ENCODE measurements at regions not wholly inside any gene's neighbourhood (a gene's known extent, or its start where the extent isn't known, plus 50 kb on each side); places are given as distances from the start of the nearest gene placed in this dataset.

GRCh38 chr11:45565446-45565988 lies 99.9 kb downstream of the CHST1 start:
- CTCF ChIA-PET = no interaction called here
- no TSS peak for BruUV-seq (replicated peaks)
- H3K4me1 Mint-ChIP-seq (ENCODE audit: low read depth, unreplicated experiment) = no peaks in the 10 kb centered on the region
- H3K27ac Mint-ChIP-seq (ENCODE audit: unreplicated experiment) = no peak overlapping the region
- H3K36me3 ChIP-seq (ENCODE audit: control insufficient read depth, insufficient read depth, low read length) = no peaks in the 10 kb centered on the region
- no peaks in the 10 kb centered on the region for H3K36me3 Mint-ChIP-seq (ENCODE audit: insufficient read depth, unreplicated experiment)
- no peaks in the 10 kb centered on the region for H3K27me3 ChIP-seq (replicated peaks; ENCODE audit: control insufficient read depth, insufficient read depth, low read length)
- H3K4me1 ChIP-seq = no peaks in the 10 kb centered on the region
- no peak for DNase-seq
- H3K27me3 Mint-ChIP-seq (ENCODE audit: insufficient read depth, unreplicated experiment) = peaks cover 19% of the 10 kb centered on the region
- intact Hi-C loops (cut with micrococcal nuclease; ENCODE audit: unreplicated experiment) = no loop called here
- no peak for TF ChIP-seq CTCF (IDR thresholded peaks at IDR 0.05; ENCODE audit: insufficient read depth in 1 of 2, low read depth in 1 of 2, low read length in 1 of 2, severe bottlenecking in 1 of 2, unreplicated experiment in 1 of 2)
- H3K9me3 ChIP-seq = no peaks in the 10 kb centered on the region
- no peak overlapping the region for H3K4me3 ChIP-seq (ENCODE audit: low read depth, low read length)
- H3K9me3 Mint-ChIP-seq (ENCODE audit: unreplicated experiment) = no peaks in the 10 kb centered on the region
- POLR2A ChIA-PET = no interaction called here
- H3K4me3 Mint-ChIP-seq (ENCODE audit: unreplicated experiment) = no peak overlapping the region

- no peak for TF ChIP-seq CTCF (IDR thresholded peaks at IDR 0.05; ENCODE audit: insufficient read depth in 1 of 2, low read depth in 1 of 2, low read length in 1 of 2, severe bottlenecking in 1 of 2, unreplicated experiment in 1 of 2)
- Histone ChIP-seq H3K9me3 (no peaks in the 10 kb centered on the region), H3K36me3 (ENCODE audit: control insufficient read depth, insufficient read depth, low read length) (no peaks in the 10 kb centered on the region), H3K4me3 (ENCODE audit: low read depth, low read length) (no peak overlapping the region), H3K27me3 (replicated peaks; ENCODE audit: control insufficient read depth, insufficient read depth, low read length) (no peaks in the 10 kb centered on the region), H3K4me1 (no peaks in the 10 kb centered on the region)
- Mint-ChIP-seq H3K4me1 (ENCODE audit: low read depth, unreplicated experiment) (no peaks in the 10 kb centered on the region), H3K27me3 (ENCODE audit: insufficient read depth, unreplicated experiment) (peaks cover 18% of the 10 kb centered on the region), H3K36me3 (ENCODE audit: insufficient read depth, unreplicated experiment) (no peaks in the 10 kb centered on the region), H3K27ac (ENCODE audit: unreplicated experiment) (no peak overlapping the region), H3K4me3 (ENCODE audit: unreplicated experiment) (no peak overlapping the region), H3K9me3 (ENCODE audit: unreplicated experiment) (no peaks in the 10 kb centered on the region)
- POLR2A ChIA-PET = no interaction called here
- no TSS peak for BruUV-seq (replicated peaks)
- intact Hi-C loops (cut with micrococcal nuclease; ENCODE audit: unreplicated experiment) = no loop called here
- CTCF ChIA-PET = no interaction called here
- DNase-seq = no peak
Observed at GRCh38 chr11:45563810-45564209, 101.6 kb downstream of the CHST1 start.

GRCh38 chr11:45563171-45563570 lies 102.3 kb downstream of the CHST1 start:
- H3K27me3 ChIP-seq (replicated peaks; ENCODE audit: control insufficient read depth, insufficient read depth, low read length) = no peaks in the 10 kb centered on the region
- no peaks in the 10 kb centered on the region for H3K4me1 ChIP-seq
- Mint-ChIP-seq H3K4me1 (ENCODE audit: low read depth, unreplicated experiment) (no peaks in the 10 kb centered on the region), H3K4me3 (ENCODE audit: unreplicated experiment) (no peak overlapping the region), H3K36me3 (ENCODE audit: insufficient read depth, unreplicated experiment) (no peaks in the 10 kb centered on the region), H3K27me3 (ENCODE audit: insufficient read depth, unreplicated experiment) (peaks cover 18% of the 10 kb centered on the region), H3K27ac (ENCODE audit: unreplicated experiment) (no peak overlapping the region), H3K9me3 (ENCODE audit: unreplicated experiment) (no peaks in the 10 kb centered on the region)
- ChIA-PET POLR2A (no interaction called here), CTCF (no interaction called here)
- intact Hi-C loops (cut with micrococcal nuclease; ENCODE audit: unreplicated experiment) = no loop called here
- TF ChIP-seq CTCF (IDR thresholded peaks at IDR 0.05; ENCODE audit: insufficient read depth in 1 of 2, low read depth in 1 of 2, low read length in 1 of 2, severe bottlenecking in 1 of 2, unreplicated experiment in 1 of 2) = no peak
- H3K9me3 ChIP-seq = no peaks in the 10 kb centered on the region
- H3K4me3 ChIP-seq (ENCODE audit: low read depth, low read length) = no peak overlapping the region
- no TSS peak for BruUV-seq (replicated peaks)
- no peak for DNase-seq
- H3K36me3 ChIP-seq (ENCODE audit: control insufficient read depth, insufficient read depth, low read length) = no peaks in the 10 kb centered on the region

All from Caco-2 (cell line).